ENCODE measurements at regions not wholly inside any gene's neighbourhood (a gene's known extent, or its start where the extent isn't known, plus 50 kb on each side); places are given as distances from the start of the nearest gene placed in this dataset.

DNA sequence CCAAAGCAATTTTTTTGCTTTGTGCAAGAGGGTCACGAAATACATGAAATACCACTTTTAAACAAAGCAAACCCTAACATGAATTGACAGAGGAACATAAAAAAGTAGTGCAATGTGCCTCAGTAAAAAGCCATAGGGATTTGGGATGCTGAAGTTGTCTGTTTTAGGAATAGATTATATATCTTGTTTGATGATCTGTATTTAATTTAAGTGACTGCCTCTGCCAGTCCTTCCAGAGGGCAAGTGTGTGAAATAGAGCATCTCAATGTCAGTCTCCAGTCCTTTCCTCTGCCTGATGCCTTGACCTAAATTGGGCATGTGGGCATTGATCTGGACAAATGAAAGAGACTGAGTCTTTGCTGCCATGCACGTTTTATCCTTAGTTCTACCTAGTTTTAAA lies 222.8 kb downstream of the PTPRC start:
- intact Hi-C loops (cut with DNase I) = no loop called here
- TF ChIP-seq POLR2A (IDR thresholded peaks at IDR 0.05; ENCODE audit: low read depth) (no peak), EP300 (IDR thresholded peaks at IDR 0.05) (no peak), POLR2AphosphoS5 (IDR thresholded peaks at IDR 0.05) (no peak)
- TF ChIP-seq, protein P1, sequence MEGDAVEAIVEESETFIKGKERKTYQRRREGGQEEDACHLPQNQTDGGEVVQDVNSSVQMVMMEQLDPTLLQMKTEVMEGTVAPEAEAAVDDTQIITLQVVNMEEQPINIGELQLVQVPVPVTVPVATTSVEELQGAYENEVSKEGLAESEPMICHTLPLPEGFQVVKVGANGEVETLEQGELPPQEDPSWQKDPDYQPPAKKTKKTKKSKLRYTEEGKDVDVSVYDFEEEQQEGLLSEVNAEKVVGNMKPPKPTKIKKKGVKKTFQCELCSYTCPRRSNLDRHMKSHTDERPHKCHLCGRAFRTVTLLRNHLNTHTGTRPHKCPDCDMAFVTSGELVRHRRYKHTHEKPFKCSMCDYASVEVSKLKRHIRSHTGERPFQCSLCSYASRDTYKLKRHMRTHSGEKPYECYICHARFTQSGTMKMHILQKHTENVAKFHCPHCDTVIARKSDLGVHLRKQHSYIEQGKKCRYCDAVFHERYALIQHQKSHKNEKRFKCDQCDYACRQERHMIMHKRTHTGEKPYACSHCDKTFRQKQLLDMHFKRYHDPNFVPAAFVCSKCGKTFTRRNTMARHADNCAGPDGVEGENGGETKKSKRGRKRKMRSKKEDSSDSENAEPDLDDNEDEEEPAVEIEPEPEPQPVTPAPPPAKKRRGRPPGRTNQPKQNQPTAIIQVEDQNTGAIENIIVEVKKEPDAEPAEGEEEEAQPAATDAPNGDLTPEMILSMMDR (IDR thresholded peaks at IDR 0.05) = no peak
- H3K4me1 ChIP-seq = peaks cover 0 to 11% (median 0%) of the 10 kb centered on the region in 4 donors
- peaks cover 0 to 9% (median 0%) of the 10 kb centered on the region in 4 donors for H3K36me3 ChIP-seq
- no peaks in the 10 kb centered on the region for H3K27me3 ChIP-seq
- H3K27ac ChIP-seq (replicated peaks in 1 of 4) = no peak overlapping the region
- DNase-seq (ENCODE audit: extremely low spot score) = no peak
- WGBS = 81% methylated on average over 2 of the region's 2 CpGs
- H3K9me3 ChIP-seq = no peaks in the 10 kb centered on the region
- no peak overlapping the region for H3K4me3 ChIP-seq

DNA sequence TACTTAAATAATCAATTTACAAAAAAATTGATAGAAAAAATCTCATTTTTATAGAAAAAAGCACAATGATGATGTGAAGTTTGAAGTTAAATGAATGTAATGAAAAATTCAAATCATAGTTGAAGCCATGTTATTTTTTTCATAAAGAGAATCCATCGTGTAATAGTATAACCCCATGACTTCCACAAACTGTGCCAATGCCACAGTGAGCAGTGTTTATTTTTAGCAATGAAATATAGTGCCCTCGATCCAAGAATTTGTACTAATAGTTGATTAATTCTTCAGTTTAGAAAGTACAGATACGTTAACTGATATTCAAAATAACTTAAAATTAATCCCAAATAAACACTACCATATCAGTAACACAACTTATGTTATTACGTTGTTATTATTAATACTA lies 225.9 kb downstream of the PTPRC start:
- Histone ChIP-seq H3K27ac (replicated peaks in 1 of 4) (no peak overlapping the region), H3K27me3 (no peaks in the 10 kb centered on the region), H3K36me3 (no peaks in the 10 kb centered on the region), H3K9me3 (no peaks in the 10 kb centered on the region), H3K4me1 (peaks cover 0 to 11% (median 0%) of the 10 kb centered on the region in 4 donors), H3K4me3 (no peak overlapping the region)
- 60% methylated on average over 4 of the region's 4 CpGs for WGBS
- TF ChIP-seq POLR2AphosphoS5 (IDR thresholded peaks at IDR 0.05) = no peak
- no peak for TF ChIP-seq POLR2A (IDR thresholded peaks at IDR 0.05; ENCODE audit: low read depth)
- TF ChIP-seq, protein P1 (IDR thresholded peaks at IDR 0.05) = no peak
- TF ChIP-seq EP300 (IDR thresholded peaks at IDR 0.05) = no peak
- intact Hi-C loops (cut with DNase I) = no loop called here
- DNase-seq (ENCODE audit: extremely low spot score) = no peak

DNA sequence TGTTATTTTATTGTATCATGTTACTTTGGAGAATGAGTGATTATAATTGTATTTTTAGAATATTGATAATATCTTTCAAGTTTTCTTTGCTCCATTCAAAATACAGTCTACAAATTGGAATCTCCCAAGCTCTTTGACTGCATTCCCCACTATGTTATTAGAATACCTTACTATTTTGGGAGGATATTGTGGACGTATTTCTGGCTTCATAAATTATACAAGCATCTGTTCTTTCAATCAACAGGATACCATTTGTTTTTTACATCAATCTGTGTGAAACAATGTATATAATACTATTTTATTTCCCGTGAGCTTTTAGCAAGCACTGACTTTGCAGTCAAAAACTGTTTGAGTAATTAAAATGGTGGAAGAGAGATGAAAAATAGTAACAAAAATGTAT lies 226.5 kb downstream of the PTPRC start:
- peaks cover 0 to 11% (median 0%) of the 10 kb centered on the region in 4 donors for H3K4me1 ChIP-seq
- no peaks in the 10 kb centered on the region for H3K27me3 ChIP-seq
- H3K9me3 ChIP-seq = no peaks in the 10 kb centered on the region
- DNase-seq (ENCODE audit: extremely low spot score) = no peak
- no peaks in the 10 kb centered on the region for H3K36me3 ChIP-seq
- intact Hi-C loops (cut with DNase I) = no loop called here
- TF ChIP-seq EP300 (IDR thresholded peaks at IDR 0.05) = no peak
- TF ChIP-seq, protein P1 (IDR thresholded peaks at IDR 0.05) = no peak
- no peak for TF ChIP-seq POLR2AphosphoS5 (IDR thresholded peaks at IDR 0.05)
- TF ChIP-seq POLR2A (IDR thresholded peaks at IDR 0.05; ENCODE audit: low read depth) = no peak
- 50% methylated on average over 2 of the region's 2 CpGs for WGBS
- no peak overlapping the region for H3K27ac ChIP-seq (replicated peaks in 1 of 4)
- no peak overlapping the region for H3K4me3 ChIP-seq

DNA sequence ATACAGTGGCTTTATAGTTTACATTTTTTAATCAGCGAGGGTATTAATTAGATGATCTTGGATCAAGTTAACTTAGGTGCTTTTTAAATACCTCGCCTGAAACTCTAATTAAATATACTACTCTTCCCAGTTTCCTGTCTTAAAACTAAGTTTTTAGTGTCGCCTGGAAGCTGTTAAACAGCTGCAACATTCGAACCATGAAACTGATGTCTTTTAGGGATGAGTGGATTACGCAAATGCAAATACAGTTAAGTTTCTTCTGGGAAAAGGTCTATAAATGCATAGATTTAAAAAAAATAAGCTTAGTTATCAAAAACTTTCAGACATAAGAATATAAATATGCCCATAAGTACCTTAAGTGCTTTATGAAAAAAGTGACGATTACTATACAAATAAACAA lies 228.3 kb downstream of the PTPRC start:
- no peak for DNase-seq (ENCODE audit: extremely low spot score)
- intact Hi-C loops (cut with DNase I) = no loop called here
- Histone ChIP-seq H3K36me3 (no peaks in the 10 kb centered on the region), H3K27me3 (no peaks in the 10 kb centered on the region), H3K4me1 (peaks cover 0 to 11% (median 0%) of the 10 kb centered on the region in 4 donors), H3K4me3 (no peak overlapping the region), H3K9me3 (no peaks in the 10 kb centered on the region), H3K27ac (replicated peaks in 1 of 4) (no peak overlapping the region)
- TF ChIP-seq EP300 (IDR thresholded peaks at IDR 0.05) = no peak
- TF ChIP-seq POLR2AphosphoS5 (IDR thresholded peaks at IDR 0.05) = no peak
- TF ChIP-seq POLR2A (IDR thresholded peaks at IDR 0.05; ENCODE audit: low read depth) = no peak
- TF ChIP-seq, protein P1 (IDR thresholded peaks at IDR 0.05) = no peak
- 89% methylated on average over 6 of the region's 6 CpGs for WGBS

DNA sequence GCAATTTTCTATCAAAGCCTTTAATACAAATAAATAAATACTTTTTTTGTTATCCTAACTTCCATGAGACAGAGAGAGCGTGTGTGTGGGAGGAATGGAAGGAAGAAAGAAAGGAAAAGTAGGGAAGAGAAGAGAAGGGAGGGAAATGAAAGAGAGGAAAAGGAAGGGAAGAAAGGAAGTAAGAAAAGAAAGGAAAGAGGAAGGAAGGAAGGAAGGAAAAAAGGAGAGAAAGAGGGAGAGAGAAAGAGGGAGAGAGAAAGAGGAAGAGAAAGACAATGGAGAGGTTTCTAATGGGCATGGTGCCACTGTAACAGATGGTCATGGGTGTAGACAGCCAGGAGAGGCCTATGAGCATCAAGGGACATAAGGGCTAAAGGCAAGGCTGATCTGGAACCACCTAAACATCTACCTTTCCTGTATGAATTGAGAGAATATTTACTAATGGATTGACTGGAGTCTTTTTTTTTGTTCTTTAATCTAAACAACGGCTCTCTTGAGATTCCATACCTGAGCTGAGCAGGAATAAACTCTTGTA lies 234.9 kb downstream of the PTPRC start:
- TF ChIP-seq POLR2AphosphoS5 (IDR thresholded peaks at IDR 0.05) = no peak
- TF ChIP-seq, protein P1 (IDR thresholded peaks at IDR 0.05) = no peak
- no peak for TF ChIP-seq POLR2A (IDR thresholded peaks at IDR 0.05; ENCODE audit: low read depth)
- TF ChIP-seq EP300 (IDR thresholded peaks at IDR 0.05) = no peak
- no peaks in the 10 kb centered on the region for H3K4me1 ChIP-seq

More for the DNA sequence above, 234.9 kb downstream of the PTPRC start:
- WGBS = 96% methylated on average over 2 of the region's 2 CpGs
- no peak for DNase-seq (ENCODE audit: extremely low spot score)
- Histone ChIP-seq H3K4me3 (no peak overlapping the region), H3K36me3 (no peaks in the 10 kb centered on the region), H3K27ac (replicated peaks in 1 of 4) (no peak overlapping the region), H3K9me3 (no peaks in the 10 kb centered on the region), H3K27me3 (no peaks in the 10 kb centered on the region)
- intact Hi-C loops (cut with DNase I) = no loop called here
